Smooth muscle cell (in vitro differentiated cells): ENCODE measurements at regions not wholly inside any gene's neighbourhood (a gene's known extent, or its start where the extent isn't known, plus 50 kb on each side); places are given as distances from the start of the nearest gene placed in this dataset.
"Not testable (repeated sequence)": the region's sequence is repeated elsewhere in the genome, so short reads cannot be mapped to it uniquely, and the experiment has no call there.

Experiments used
- DNase-seq: peaks from one replicate; lab custom pipeline; 2025; ENCODE audit not compliant: unreplicated experiment; lab: John Stamatoyannopoulos, UW
- H2AFZ ChIP-seq: fragments of 200-600 bp; sonication (generic); 2 replicates; pipeline ENCODE4 v1.6.0; 2016; ENCODE audit warnings: antibody characterized with exemption, low read depth, mild to moderate bottlenecking
- H3F3A ChIP-seq: fragments of 200-600 bp; sonication (generic); 2 replicates; pipeline ENCODE4 v1.6.0; 2017; ENCODE audit warnings: antibody characterized with exemption, low read depth
- H3K27ac ChIP-seq: fragments of 200-600 bp; sonication (generic); 2 replicates; pipeline ENCODE4 v1.5.1; 2016; ENCODE audit warnings: low read depth, mild to moderate bottlenecking
- H3K27me3 ChIP-seq: fragments of 200-600 bp; sonication (generic); 2 replicates; pipeline ENCODE4 v1.6.1; 2016; ENCODE audit warnings: low read depth, mild to moderate bottlenecking
- H3K36me3 ChIP-seq: fragments of 200-600 bp; sonication (generic); 2 replicates; pipeline ENCODE4 v1.5.1; 2016; ENCODE audit warnings: low read depth
- H3K4me1 ChIP-seq: fragments of 200-600 bp; sonication (generic); 2 replicates; pipeline ENCODE4 v1.5.1; 2016; ENCODE audit warnings: low read depth
- H3K4me2 ChIP-seq: fragments of 200-600 bp; sonication (generic); 2 replicates; pipeline ENCODE4 v1.6.0; 2016; ENCODE audit warnings: mild to moderate bottlenecking
- H3K4me3 ChIP-seq: fragments of 200-600 bp; sonication (generic); 2 replicates; pipeline ENCODE4 v1.5.1; 2016; ENCODE audit warnings: mild to moderate bottlenecking
- H3K79me2 ChIP-seq: fragments of 200-600 bp; sonication (generic); 2 replicates; pipeline ENCODE4 v1.6.0; 2016; ENCODE audit warnings: low read depth, mild to moderate bottlenecking
- H3K9ac ChIP-seq: fragments of 200-600 bp; sonication (generic); 2 replicates; pipeline ENCODE4 v1.6.0; 2016; ENCODE audit warnings: low read depth
- H3K9me3 ChIP-seq: fragments of 200-600 bp; sonication (generic); replicated peaks from 2 replicates; pipeline ENCODE4 v1.5.1; 2016; ENCODE audit warnings: low read depth
- H4K20me1 ChIP-seq: fragments of 200-600 bp; sonication (generic); 2 replicates; pipeline ENCODE4 v1.6.0; 2016; ENCODE audit warnings: low read depth
- WGBS: methylation state at CpG from one replicate; pipeline ENCODE4 v1.1.7; 2016; ENCODE audit warnings: low lambda C conversion rate; 5-methylcytosine and 5-hydroxymethylcytosine counted together
- TF ChIP-seq, protein P1 (sequence below): fragments of 200-600 bp; sonication (generic); IDR thresholded peaks from 2 replicates; pipeline ENCODE4 v1.5.1; 2017; ENCODE audit warnings: borderline replicate concordance, mild to moderate bottlenecking, antibody characterized with exemption; ENCODE audit not compliant: insufficient read depth, poor library complexity, severe bottlenecking

DNA sequence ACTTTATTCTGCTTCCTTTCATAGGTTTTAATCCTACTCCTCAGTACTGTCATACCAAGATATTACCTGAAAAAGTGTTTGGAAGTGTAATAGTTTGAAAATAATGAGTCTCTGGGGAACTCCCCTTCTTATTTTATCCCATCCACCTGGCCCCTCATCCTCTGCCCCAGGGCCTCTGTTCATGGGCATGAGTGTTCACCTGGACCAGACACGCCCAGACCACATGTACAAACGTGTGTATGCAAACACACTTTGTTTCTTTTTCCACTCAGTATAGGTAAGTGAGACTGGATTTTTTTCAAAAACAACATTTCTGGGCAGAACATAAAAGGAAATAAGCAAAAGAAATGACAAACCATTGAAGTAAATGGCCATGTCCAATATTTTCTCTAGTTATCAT is 62.1 kb upstream of the THSD7B start:
- Histone ChIP-seq H4K20me1 (no peaks in the 10 kb centered on the region), H3K79me2 (no peaks in the 10 kb centered on the region), H3K9ac (no peak overlapping the region), H2AFZ (no peak overlapping the region), H3K4me3 (no peak overlapping the region), H3K36me3 (no peaks in the 10 kb centered on the region), H3F3A (no peaks in the 10 kb centered on the region), H3K27ac (no peak overlapping the region), H3K4me1 (no peaks in the 10 kb centered on the region), H3K27me3 (no peaks in the 10 kb centered on the region), H3K9me3 (no peaks in the 10 kb centered on the region), H3K4me2 (no peak overlapping the region)
- TF ChIP-seq, protein P1, sequence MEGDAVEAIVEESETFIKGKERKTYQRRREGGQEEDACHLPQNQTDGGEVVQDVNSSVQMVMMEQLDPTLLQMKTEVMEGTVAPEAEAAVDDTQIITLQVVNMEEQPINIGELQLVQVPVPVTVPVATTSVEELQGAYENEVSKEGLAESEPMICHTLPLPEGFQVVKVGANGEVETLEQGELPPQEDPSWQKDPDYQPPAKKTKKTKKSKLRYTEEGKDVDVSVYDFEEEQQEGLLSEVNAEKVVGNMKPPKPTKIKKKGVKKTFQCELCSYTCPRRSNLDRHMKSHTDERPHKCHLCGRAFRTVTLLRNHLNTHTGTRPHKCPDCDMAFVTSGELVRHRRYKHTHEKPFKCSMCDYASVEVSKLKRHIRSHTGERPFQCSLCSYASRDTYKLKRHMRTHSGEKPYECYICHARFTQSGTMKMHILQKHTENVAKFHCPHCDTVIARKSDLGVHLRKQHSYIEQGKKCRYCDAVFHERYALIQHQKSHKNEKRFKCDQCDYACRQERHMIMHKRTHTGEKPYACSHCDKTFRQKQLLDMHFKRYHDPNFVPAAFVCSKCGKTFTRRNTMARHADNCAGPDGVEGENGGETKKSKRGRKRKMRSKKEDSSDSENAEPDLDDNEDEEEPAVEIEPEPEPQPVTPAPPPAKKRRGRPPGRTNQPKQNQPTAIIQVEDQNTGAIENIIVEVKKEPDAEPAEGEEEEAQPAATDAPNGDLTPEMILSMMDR = no peak
- no peak for DNase-seq
- 64% methylated on average over 2 of the region's 2 CpGs for WGBS

DNA sequence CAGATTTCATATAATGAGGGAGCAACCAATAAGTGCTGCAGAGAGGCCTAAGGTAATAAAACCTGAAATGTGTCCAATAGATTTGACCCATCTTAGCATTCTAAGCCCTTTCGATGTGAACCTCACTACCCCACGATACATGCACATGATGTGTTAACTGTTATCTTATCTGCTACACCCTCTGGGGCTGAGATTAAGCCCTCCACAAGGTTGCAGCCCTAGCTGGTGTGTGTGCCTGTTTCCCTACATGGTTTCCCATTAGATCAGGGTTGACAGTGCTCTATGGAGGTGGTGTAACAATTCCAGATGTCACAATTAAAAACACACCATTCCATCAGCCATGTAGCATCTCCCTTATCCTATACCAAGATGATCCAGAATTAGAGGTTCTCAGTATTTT is 68.9 kb upstream of the THSD7B start:
- H3K36me3 ChIP-seq = no peaks in the 10 kb centered on the region
- H3K9ac ChIP-seq = no peak overlapping the region
- H4K20me1 ChIP-seq = no peaks in the 10 kb centered on the region
- no peak overlapping the region for H3K27ac ChIP-seq
- 87% methylated on average over 2 of the region's 2 CpGs for WGBS
- no peaks in the 10 kb centered on the region for H3F3A ChIP-seq
- no peaks in the 10 kb centered on the region for H3K27me3 ChIP-seq
- H2AFZ ChIP-seq = no peak overlapping the region
- H3K4me1 ChIP-seq = no peaks in the 10 kb centered on the region
- H3K79me2 ChIP-seq = no peaks in the 10 kb centered on the region
- no peak for DNase-seq
- no peak overlapping the region for H3K4me2 ChIP-seq
- H3K9me3 ChIP-seq = no peaks in the 10 kb centered on the region
- H3K4me3 ChIP-seq = no peak overlapping the region
- TF ChIP-seq, protein P1 = no peak

- Histone ChIP-seq H3K9me3 (no peaks in the 10 kb centered on the region), H3K79me2 (no peaks in the 10 kb centered on the region), H3K27ac (no peak overlapping the region), H2AFZ (no peak overlapping the region), H3K4me3 (no peak overlapping the region), H3K9ac (no peak overlapping the region), H3F3A (no peaks in the 10 kb centered on the region), H4K20me1 (no peaks in the 10 kb centered on the region), H3K4me1 (no peaks in the 10 kb centered on the region), H3K4me2 (no peak overlapping the region), H3K27me3 (no peaks in the 10 kb centered on the region), H3K36me3 (no peaks in the 10 kb centered on the region)
- DNase-seq = no peak
- WGBS = 78% methylated on average over 5 of the region's 5 CpGs
- TF ChIP-seq, protein P1 = no peak
Measured at GRCh38 chr2:136693966-136694365, 71.4 kb upstream of the THSD7B start.

- H3K9me3 ChIP-seq, H3K4me2 ChIP-seq, H2AFZ ChIP-seq, H4K20me1 ChIP-seq, H3K9ac ChIP-seq, H3K79me2 ChIP-seq, DNase-seq, H3K27me3 ChIP-seq, H3K27ac ChIP-seq, H3K4me1 ChIP-seq, H3F3A ChIP-seq, H3K36me3 ChIP-seq, H3K4me3 ChIP-seq: not testable (repeated sequence)
- WGBS = 43% methylated on average over 1 of the region's 1 CpG
Measured at GRCh38 chr2:136680079-136680478, 85.3 kb upstream of the THSD7B start.
